Neural cell (in vitro differentiated cells): ENCODE measurements at regions not wholly inside any gene's neighbourhood (a gene's known extent, or its start where the extent isn't known, plus 50 kb on each side); places are given as distances from the start of the nearest gene placed in this dataset.

Experiments
- H2AFZ ChIP-seq: fragments of 200-600, 300-800 bp; sonication (generic), shearing (Covaris generic); 2 replicates; pipeline ENCODE4 v1.6.0; 2014; ENCODE audit warnings: low read depth, mild to moderate bottlenecking, antibody characterized with exemption, low read length, moderate library complexity
- H3F3A ChIP-seq: fragments of 200-600 bp; shearing (Covaris generic); 2 replicates; pipeline ENCODE4 v1.6.1; 2016; ENCODE audit warnings: mild to moderate bottlenecking, moderate library complexity, mixed read lengths, antibody characterized with exemption, low read length; ENCODE audit not compliant: insufficient read depth, poor library complexity, severe bottlenecking
- H3K27ac ChIP-seq: fragments of 200-600, 300-800 bp; sonication (generic), shearing (Covaris generic); 2 replicates; pipeline ENCODE4 v1.5.1; 2014; ENCODE audit warnings: mild to moderate bottlenecking, low read length, moderate library complexity
- H3K27me3 ChIP-seq: fragments of 300-800, 200-600 bp; sonication (generic), shearing (Covaris generic); 2 replicates; pipeline ENCODE4 v1.6.0; 2014; ENCODE audit warnings: mild to moderate bottlenecking, low read depth, low read length, moderate library complexity; ENCODE audit not compliant: insufficient read depth
- H3K36me3 ChIP-seq: fragments of 300-800, 200-600 bp; sonication (generic), shearing (Covaris generic); 2 replicates; pipeline ENCODE4 v1.5.1; 2014; ENCODE audit warnings: mild to moderate bottlenecking, antibody characterized with exemption, low read length, moderate library complexity; ENCODE audit not compliant: insufficient read depth
- H3K4me2 ChIP-seq: fragments of 300-800, 200-600 bp; sonication (generic), shearing (Covaris generic); 2 replicates; pipeline ENCODE4 v1.6.0; 2014; ENCODE audit warnings: mild to moderate bottlenecking, low read length
- H3K4me3 ChIP-seq: fragments of 300-800, 200-600 bp; sonication (generic), shearing (Covaris generic); 2 replicates; pipeline ENCODE4 v1.5.1; 2014; ENCODE audit warnings: mild to moderate bottlenecking, low read length, moderate library complexity
- H3K79me2 ChIP-seq: fragments of 200-600 bp; shearing (Covaris generic); replicated peaks from 2 replicates; pipeline ENCODE4 v1.6.0; 2014; ENCODE audit warnings: mild to moderate bottlenecking, low read length, moderate library complexity; ENCODE audit not compliant: insufficient read depth
- H3K9ac ChIP-seq: fragments of 300-800, 200-600 bp; sonication (generic), shearing (Covaris generic); 2 replicates; pipeline ENCODE4 v1.6.1; 2016; ENCODE audit warnings: mild to moderate bottlenecking, low read length, mixed read lengths
- H3K9me2 ChIP-seq: fragments of 200-600 bp; shearing (Covaris generic); 2 replicates; pipeline ENCODE4 v1.6.1; 2016; ENCODE audit warnings: mild to moderate bottlenecking, low read length, mixed read lengths; ENCODE audit not compliant: insufficient read depth
- H3K9me3 ChIP-seq: fragments of 200-600, 300-800 bp; sonication (generic), shearing (Covaris generic); 2 replicates; pipeline ENCODE4 v1.6.1; 2016; ENCODE audit warnings: mild to moderate bottlenecking, mixed run types, low read length, moderate library complexity, mixed read lengths
- H4K20me1 ChIP-seq: fragments of 200-600 bp; shearing (Covaris generic); 2 replicates; pipeline ENCODE4 v1.6.1; 2016; ENCODE audit warnings: mild to moderate bottlenecking, mixed run types; ENCODE audit not compliant: insufficient read depth
- EP300 ChIP-seq: fragments of 450-650 bp; conservative IDR thresholded peaks from 2 replicates; pipeline ENCODE4 v1.6.1; 2014; ENCODE audit warnings: antibody characterized with exemption, mild to moderate bottlenecking, moderate library complexity; ENCODE audit not compliant: poor library complexity, severe bottlenecking
- EZH2 ChIP-seq: fragments of 200-600, 300-800 bp; shearing (Covaris generic), sonication (generic); IDR thresholded peaks from 2 replicates; pipeline ENCODE4 v1.6.1; 2014; ENCODE audit warnings: antibody characterized with exemption, low read length, borderline replicate concordance, mild to moderate bottlenecking; ENCODE audit not compliant: insufficient read depth, poor library complexity, severe bottlenecking
- MXI1 ChIP-seq: fragments of 450-650 bp; conservative IDR thresholded peaks from 2 replicates; pipeline ENCODE4 v1.6.1; 2014; ENCODE audit warnings: antibody characterized with exemption, mild to moderate bottlenecking; ENCODE audit not compliant: poor library complexity, severe bottlenecking
- POLR2AphosphoS5 ChIP-seq: IDR thresholded peaks from 2 replicates; pipeline ENCODE4 v1.6.1; 2012
- RAD21 ChIP-seq: fragments of 450-650 bp; conservative IDR thresholded peaks from 2 replicates; pipeline ENCODE4 v1.6.1; 2014; ENCODE audit warnings: antibody characterized with exemption, mild to moderate bottlenecking, moderate library complexity
- SMC3 ChIP-seq: fragments of 450-650 bp; conservative IDR thresholded peaks from 2 replicates; pipeline ENCODE4 v1.6.1; 2014; ENCODE audit warnings: antibody characterized with exemption, mild to moderate bottlenecking, moderate library complexity; ENCODE audit not compliant: poor library complexity
- TAF1 ChIP-seq: IDR thresholded peaks from 2 replicates; pipeline ENCODE4 v1.6.1; 2012; ENCODE audit warnings: low read depth
- TF ChIP-seq, protein P1 (sequence below): IDR thresholded peaks from 2 replicates; pipeline ENCODE4 v1.6.1; 2012; ENCODE audit warnings: borderline replicate concordance
- TF ChIP-seq, protein P2 (sequence below): fragments of 450-650 bp; IDR thresholded peaks from 2 replicates; pipeline ENCODE4 v1.5.1; 2014; ENCODE audit warnings: antibody characterized with exemption, mild to moderate bottlenecking, moderate library complexity; ENCODE audit not compliant: poor library complexity, severe bottlenecking

DNA sequence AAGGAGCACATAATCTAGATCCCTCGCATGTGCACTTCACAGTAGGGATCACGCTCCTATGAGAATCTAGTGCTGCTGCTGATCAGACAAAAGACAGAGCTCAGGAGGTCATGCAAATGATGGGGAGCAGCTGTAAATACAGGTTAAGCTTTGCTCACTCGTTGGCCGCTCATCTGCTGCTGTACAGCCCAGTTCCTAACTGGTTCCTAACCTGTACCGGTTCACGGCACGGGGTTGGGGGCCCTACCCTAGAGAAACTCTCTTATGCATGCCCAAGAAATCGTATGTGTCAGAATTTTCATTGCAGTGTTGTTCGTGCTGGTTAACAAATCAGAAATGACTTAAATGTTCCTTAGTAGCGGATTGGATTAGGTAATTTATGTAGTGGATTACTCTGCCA, 116.1 kb downstream of the CDH26 start:
- Histone ChIP-seq H3K9me3 (no peaks in the 10 kb centered on the region), H3K36me3 (no peaks in the 10 kb centered on the region), H3K9me2 (no peaks in the 10 kb centered on the region), H3K27ac (no peak overlapping the region), H2AFZ (no peak overlapping the region), H3F3A (no peaks in the 10 kb centered on the region), H3K79me2 (no peaks in the 10 kb centered on the region), H3K4me3 (no peak overlapping the region), H4K20me1 (no peaks in the 10 kb centered on the region), H3K27me3 (no peaks in the 10 kb centered on the region), H3K9ac (no peak overlapping the region), H3K4me2 (no peak overlapping the region)
- TF ChIP-seq POLR2AphosphoS5 (no peak), MXI1 (no peak), RAD21 (no peak), TAF1 (no peak), EP300 (no peak), EZH2 (no peak), SMC3 (no peak)
- TF ChIP-seq, protein P1, sequence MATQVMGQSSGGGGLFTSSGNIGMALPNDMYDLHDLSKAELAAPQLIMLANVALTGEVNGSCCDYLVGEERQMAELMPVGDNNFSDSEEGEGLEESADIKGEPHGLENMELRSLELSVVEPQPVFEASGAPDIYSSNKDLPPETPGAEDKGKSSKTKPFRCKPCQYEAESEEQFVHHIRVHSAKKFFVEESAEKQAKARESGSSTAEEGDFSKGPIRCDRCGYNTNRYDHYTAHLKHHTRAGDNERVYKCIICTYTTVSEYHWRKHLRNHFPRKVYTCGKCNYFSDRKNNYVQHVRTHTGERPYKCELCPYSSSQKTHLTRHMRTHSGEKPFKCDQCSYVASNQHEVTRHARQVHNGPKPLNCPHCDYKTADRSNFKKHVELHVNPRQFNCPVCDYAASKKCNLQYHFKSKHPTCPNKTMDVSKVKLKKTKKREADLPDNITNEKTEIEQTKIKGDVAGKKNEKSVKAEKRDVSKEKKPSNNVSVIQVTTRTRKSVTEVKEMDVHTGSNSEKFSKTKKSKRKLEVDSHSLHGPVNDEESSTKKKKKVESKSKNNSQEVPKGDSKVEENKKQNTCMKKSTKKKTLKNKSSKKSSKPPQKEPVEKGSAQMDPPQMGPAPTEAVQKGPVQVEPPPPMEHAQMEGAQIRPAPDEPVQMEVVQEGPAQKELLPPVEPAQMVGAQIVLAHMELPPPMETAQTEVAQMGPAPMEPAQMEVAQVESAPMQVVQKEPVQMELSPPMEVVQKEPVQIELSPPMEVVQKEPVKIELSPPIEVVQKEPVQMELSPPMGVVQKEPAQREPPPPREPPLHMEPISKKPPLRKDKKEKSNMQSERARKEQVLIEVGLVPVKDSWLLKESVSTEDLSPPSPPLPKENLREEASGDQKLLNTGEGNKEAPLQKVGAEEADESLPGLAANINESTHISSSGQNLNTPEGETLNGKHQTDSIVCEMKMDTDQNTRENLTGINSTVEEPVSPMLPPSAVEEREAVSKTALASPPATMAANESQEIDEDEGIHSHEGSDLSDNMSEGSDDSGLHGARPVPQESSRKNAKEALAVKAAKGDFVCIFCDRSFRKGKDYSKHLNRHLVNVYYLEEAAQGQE, result no peak
- TF ChIP-seq, protein P2, sequence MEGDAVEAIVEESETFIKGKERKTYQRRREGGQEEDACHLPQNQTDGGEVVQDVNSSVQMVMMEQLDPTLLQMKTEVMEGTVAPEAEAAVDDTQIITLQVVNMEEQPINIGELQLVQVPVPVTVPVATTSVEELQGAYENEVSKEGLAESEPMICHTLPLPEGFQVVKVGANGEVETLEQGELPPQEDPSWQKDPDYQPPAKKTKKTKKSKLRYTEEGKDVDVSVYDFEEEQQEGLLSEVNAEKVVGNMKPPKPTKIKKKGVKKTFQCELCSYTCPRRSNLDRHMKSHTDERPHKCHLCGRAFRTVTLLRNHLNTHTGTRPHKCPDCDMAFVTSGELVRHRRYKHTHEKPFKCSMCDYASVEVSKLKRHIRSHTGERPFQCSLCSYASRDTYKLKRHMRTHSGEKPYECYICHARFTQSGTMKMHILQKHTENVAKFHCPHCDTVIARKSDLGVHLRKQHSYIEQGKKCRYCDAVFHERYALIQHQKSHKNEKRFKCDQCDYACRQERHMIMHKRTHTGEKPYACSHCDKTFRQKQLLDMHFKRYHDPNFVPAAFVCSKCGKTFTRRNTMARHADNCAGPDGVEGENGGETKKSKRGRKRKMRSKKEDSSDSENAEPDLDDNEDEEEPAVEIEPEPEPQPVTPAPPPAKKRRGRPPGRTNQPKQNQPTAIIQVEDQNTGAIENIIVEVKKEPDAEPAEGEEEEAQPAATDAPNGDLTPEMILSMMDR, result no peak

DNA sequence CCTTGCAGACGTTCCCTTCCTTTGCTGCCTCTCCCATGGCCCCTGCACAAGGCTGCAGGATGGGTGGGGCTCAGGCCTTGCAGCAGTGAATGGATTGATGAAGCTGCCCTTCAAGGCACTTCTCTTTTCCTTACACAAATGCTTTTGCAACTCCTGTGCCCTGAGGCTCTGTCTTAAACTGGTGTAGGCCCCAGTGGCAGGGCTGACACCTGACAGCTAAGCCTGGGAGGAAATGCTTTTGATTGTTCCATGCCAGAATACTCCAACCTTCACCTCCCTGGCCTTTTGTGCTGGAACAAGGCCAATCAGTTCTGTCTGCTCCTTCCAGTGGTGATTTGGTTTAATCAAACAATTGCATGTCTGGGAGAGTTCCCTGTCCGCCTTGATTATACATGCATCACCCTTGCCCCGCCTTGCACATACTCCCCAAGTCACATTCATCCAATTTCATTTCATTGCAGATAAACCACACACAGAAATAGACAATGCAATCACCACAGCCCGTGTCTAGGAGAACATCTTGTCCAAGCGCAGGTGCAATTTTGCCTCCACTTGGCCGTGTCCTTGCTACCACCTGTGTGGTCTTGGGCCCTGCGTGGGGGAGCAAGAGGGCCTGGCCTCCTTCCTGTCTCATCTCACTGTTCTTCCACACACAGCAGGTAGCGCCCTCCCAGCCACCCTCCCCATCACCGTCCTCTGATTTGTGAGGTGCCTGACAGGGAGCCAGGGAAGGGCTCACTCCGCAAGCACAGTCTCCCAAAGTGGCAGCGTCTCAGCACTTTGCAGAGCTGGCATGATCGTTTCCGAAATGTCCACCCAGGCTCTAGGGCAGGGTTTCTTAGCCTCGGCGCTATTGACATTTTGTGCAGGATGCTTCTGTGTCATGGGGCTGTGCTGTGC, 120.4 kb downstream of the CDH26 start:
- Histone ChIP-seq H3K4me2 (no peak overlapping the region), H3K9me2 (no peaks in the 10 kb centered on the region), H3K9ac (no peak overlapping the region), H3K27me3 (no peaks in the 10 kb centered on the region), H3K36me3 (no peaks in the 10 kb centered on the region), H3K79me2 (no peaks in the 10 kb centered on the region), H3K9me3 (no peaks in the 10 kb centered on the region), H3K4me3 (no peak overlapping the region), H4K20me1 (no peaks in the 10 kb centered on the region), H2AFZ (no peak overlapping the region), H3K27ac (no peak overlapping the region), H3F3A (no peaks in the 10 kb centered on the region)
- TF ChIP-seq, protein P2, result no peak
- TF ChIP-seq SMC3, result no peak
- TF ChIP-seq MXI1, result no peak
- no peak for TF ChIP-seq EP300
- no peak for TF ChIP-seq TAF1
- TF ChIP-seq RAD21, result no peak
